ENCODE measurements at regions not wholly inside any gene's neighbourhood (a gene's known extent, or its start where the extent isn't known, plus 50 kb on each side); places are given as distances from the start of the nearest gene placed in this dataset.
"Not testable (repeated sequence)": the region's sequence is repeated elsewhere in the genome, so short reads cannot be mapped to it uniquely, and the experiment has no call there.

DNA sequence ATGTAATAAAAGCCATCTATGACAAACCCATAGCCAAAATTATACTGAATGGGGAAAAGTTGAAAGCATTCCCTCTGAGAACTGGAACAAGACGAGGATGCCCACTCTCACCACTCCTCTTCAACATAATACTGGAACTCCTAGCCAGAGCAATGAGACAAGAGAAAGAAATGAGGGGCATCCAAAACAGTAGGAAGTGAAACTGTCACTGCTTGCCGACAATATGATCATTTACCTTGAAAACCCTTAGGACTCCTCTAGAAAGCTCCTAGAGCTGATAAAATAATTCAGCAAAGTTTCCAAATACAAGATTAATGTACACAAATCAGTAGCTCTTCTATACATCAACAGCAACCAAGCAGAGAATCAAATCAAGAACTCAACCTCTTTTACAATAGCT lies 241.0 kb upstream of the ZEB2 start:
- not testable (repeated sequence) for TF ChIP-seq POLR2AphosphoS5 (IDR thresholded peaks at IDR 0.05; ENCODE audit: low read depth); CTCF (conservative IDR thresholded peaks at IDR 0.05; ENCODE audit: low read depth in 2 of 2); JUNB (IDR thresholded peaks at IDR 0.05; ENCODE audit: unreplicated experiment); EZH2phosphoT487 (IDR thresholded peaks at IDR 0.05; ENCODE audit: unreplicated experiment); ZNF114 (CRISPR knock-in tag; IDR thresholded peaks at IDR 0.05); CREB1 (CRISPR knock-in tag; IDR thresholded peaks at IDR 0.05; ENCODE audit: low read depth); EZH2 (IDR thresholded peaks at IDR 0.05; ENCODE audit: low read depth, unreplicated experiment); STAT1 (IDR thresholded peaks at IDR 0.05; ENCODE audit: unreplicated experiment); NANOG (IDR thresholded peaks at IDR 0.05; ENCODE audit: borderline replicate concordance); ETS1 (IDR thresholded peaks at IDR 0.05); ZNF331 (CRISPR knock-in tag; IDR thresholded peaks at IDR 0.05; ENCODE audit: low read depth)
- TF ChIP-seq, protein P1, sequence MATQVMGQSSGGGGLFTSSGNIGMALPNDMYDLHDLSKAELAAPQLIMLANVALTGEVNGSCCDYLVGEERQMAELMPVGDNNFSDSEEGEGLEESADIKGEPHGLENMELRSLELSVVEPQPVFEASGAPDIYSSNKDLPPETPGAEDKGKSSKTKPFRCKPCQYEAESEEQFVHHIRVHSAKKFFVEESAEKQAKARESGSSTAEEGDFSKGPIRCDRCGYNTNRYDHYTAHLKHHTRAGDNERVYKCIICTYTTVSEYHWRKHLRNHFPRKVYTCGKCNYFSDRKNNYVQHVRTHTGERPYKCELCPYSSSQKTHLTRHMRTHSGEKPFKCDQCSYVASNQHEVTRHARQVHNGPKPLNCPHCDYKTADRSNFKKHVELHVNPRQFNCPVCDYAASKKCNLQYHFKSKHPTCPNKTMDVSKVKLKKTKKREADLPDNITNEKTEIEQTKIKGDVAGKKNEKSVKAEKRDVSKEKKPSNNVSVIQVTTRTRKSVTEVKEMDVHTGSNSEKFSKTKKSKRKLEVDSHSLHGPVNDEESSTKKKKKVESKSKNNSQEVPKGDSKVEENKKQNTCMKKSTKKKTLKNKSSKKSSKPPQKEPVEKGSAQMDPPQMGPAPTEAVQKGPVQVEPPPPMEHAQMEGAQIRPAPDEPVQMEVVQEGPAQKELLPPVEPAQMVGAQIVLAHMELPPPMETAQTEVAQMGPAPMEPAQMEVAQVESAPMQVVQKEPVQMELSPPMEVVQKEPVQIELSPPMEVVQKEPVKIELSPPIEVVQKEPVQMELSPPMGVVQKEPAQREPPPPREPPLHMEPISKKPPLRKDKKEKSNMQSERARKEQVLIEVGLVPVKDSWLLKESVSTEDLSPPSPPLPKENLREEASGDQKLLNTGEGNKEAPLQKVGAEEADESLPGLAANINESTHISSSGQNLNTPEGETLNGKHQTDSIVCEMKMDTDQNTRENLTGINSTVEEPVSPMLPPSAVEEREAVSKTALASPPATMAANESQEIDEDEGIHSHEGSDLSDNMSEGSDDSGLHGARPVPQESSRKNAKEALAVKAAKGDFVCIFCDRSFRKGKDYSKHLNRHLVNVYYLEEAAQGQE (IDR thresholded peaks at IDR 0.05; ENCODE audit: unreplicated experiment): not testable (repeated sequence)
- TF ChIP-seq, protein P2, sequence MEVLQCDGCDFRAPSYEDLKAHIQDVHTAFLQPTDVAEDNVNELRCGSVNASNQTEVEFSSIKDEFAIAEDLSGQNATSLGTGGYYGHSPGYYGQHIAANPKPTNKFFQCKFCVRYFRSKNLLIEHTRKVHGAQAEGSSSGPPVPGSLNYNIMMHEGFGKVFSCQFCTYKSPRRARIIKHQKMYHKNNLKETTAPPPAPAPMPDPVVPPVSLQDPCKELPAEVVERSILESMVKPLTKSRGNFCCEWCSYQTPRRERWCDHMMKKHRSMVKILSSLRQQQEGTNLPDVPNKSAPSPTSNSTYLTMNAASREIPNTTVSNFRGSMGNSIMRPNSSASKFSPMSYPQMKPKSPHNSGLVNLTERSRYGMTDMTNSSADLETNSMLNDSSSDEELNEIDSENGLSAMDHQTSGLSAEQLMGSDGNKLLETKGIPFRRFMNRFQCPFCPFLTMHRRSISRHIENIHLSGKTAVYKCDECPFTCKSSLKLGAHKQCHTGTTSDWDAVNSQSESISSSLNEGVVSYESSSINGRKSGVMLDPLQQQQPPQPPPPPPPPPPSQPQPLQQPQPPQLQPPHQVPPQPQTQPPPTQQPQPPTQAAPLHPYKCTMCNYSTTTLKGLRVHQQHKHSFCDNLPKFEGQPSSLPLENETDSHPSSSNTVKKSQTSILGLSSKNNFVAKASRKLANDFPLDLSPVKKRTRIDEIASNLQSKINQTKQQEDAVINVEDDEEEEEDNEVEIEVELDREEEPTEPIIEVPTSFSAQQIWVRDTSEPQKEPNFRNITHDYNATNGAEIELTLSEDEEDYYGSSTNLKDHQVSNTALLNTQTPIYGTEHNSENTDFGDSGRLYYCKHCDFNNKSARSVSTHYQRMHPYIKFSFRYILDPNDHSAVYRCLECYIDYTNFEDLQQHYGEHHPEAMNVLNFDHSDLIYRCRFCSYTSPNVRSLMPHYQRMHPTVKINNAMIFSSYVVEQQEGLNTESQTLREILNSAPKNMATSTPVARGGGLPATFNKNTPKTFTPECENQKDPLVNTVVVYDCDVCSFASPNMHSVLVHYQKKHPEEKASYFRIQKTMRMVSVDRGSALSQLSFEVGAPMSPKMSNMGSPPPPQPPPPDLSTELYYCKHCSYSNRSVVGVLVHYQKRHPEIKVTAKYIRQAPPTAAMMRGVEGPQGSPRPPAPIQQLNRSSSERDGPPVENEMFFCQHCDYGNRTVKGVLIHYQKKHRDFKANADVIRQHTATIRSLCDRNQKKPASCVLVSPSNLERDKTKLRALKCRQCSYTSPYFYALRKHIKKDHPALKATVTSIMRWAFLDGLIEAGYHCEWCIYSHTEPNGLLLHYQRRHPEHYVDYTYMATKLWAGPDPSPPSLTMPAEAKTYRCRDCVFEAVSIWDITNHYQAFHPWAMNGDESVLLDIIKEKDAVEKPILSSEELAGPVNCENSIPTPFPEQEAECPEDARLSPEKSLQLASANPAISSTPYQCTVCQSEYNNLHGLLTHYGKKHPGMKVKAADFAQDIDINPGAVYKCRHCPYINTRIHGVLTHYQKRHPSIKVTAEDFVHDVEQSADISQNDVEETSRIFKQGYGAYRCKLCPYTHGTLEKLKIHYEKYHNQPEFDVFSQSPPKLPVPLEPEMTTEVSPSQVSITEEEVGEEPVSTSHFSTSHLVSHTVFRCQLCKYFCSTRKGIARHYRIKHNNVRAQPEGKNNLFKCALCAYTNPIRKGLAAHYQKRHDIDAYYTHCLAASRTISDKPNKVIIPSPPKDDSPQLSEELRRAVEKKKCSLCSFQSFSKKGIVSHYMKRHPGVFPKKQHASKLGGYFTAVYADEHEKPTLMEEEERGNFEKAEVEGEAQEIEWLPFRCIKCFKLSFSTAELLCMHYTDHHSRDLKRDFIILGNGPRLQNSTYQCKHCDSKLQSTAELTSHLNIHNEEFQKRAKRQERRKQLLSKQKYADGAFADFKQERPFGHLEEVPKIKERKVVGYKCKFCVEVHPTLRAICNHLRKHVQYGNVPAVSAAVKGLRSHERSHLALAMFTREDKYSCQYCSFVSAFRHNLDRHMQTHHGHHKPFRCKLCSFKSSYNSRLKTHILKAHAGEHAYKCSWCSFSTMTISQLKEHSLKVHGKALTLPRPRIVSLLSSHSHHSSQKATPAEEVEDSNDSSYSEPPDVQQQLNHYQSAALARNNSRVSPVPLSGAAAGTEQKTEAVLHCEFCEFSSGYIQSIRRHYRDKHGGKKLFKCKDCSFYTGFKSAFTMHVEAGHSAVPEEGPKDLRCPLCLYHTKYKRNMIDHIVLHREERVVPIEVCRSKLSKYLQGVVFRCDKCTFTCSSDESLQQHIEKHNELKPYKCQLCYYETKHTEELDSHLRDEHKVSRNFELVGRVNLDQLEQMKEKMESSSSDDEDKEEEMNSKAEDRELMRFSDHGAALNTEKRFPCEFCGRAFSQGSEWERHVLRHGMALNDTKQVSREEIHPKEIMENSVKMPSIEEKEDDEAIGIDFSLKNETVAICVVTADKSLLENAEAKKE (CRISPR knock-in tag; IDR thresholded peaks at IDR 0.05): not testable (repeated sequence)

Measured in GM23338 (cell line).